Smooth muscle cell (in vitro differentiated cells): ENCODE measurements at regions not wholly inside any gene's neighbourhood (a gene's known extent, or its start where the extent isn't known, plus 50 kb on each side); places are given as distances from the start of the nearest gene placed in this dataset.
"Not testable (repeated sequence)": the region's sequence is repeated elsewhere in the genome, so short reads cannot be mapped to it uniquely, and the experiment has no call there.

ENCODE experiments used
- DNase-seq: peaks from one replicate; lab custom pipeline; 2025; ENCODE audit not compliant: unreplicated experiment; lab: John Stamatoyannopoulos, UW
- H2AFZ ChIP-seq: fragments of 200-600 bp; sonication (generic); 2 replicates; pipeline ENCODE4 v1.6.0; 2016; ENCODE audit warnings: antibody characterized with exemption, low read depth, mild to moderate bottlenecking
- H3F3A ChIP-seq: fragments of 200-600 bp; sonication (generic); 2 replicates; pipeline ENCODE4 v1.6.0; 2017; ENCODE audit warnings: antibody characterized with exemption, low read depth
- H3K27ac ChIP-seq: fragments of 200-600 bp; sonication (generic); 2 replicates; pipeline ENCODE4 v1.5.1; 2016; ENCODE audit warnings: low read depth, mild to moderate bottlenecking
- H3K27me3 ChIP-seq: fragments of 200-600 bp; sonication (generic); 2 replicates; pipeline ENCODE4 v1.6.1; 2016; ENCODE audit warnings: low read depth, mild to moderate bottlenecking
- H3K36me3 ChIP-seq: fragments of 200-600 bp; sonication (generic); 2 replicates; pipeline ENCODE4 v1.5.1; 2016; ENCODE audit warnings: low read depth
- H3K4me1 ChIP-seq: fragments of 200-600 bp; sonication (generic); 2 replicates; pipeline ENCODE4 v1.5.1; 2016; ENCODE audit warnings: low read depth
- H3K4me2 ChIP-seq: fragments of 200-600 bp; sonication (generic); 2 replicates; pipeline ENCODE4 v1.6.0; 2016; ENCODE audit warnings: mild to moderate bottlenecking
- H3K4me3 ChIP-seq: fragments of 200-600 bp; sonication (generic); 2 replicates; pipeline ENCODE4 v1.5.1; 2016; ENCODE audit warnings: mild to moderate bottlenecking
- H3K79me2 ChIP-seq: fragments of 200-600 bp; sonication (generic); 2 replicates; pipeline ENCODE4 v1.6.0; 2016; ENCODE audit warnings: low read depth, mild to moderate bottlenecking
- H3K9ac ChIP-seq: fragments of 200-600 bp; sonication (generic); 2 replicates; pipeline ENCODE4 v1.6.0; 2016; ENCODE audit warnings: low read depth
- H3K9me3 ChIP-seq: fragments of 200-600 bp; sonication (generic); replicated peaks from 2 replicates; pipeline ENCODE4 v1.5.1; 2016; ENCODE audit warnings: low read depth
- H4K20me1 ChIP-seq: fragments of 200-600 bp; sonication (generic); 2 replicates; pipeline ENCODE4 v1.6.0; 2016; ENCODE audit warnings: low read depth
- WGBS: methylation state at CpG from one replicate; pipeline ENCODE4 v1.1.7; 2016; ENCODE audit warnings: low lambda C conversion rate; 5-methylcytosine and 5-hydroxymethylcytosine counted together
- TF ChIP-seq, protein P1 (sequence below): fragments of 200-600 bp; sonication (generic); IDR thresholded peaks from 2 replicates; pipeline ENCODE4 v1.5.1; 2017; ENCODE audit warnings: borderline replicate concordance, mild to moderate bottlenecking, antibody characterized with exemption; ENCODE audit not compliant: insufficient read depth, poor library complexity, severe bottlenecking

DNA sequence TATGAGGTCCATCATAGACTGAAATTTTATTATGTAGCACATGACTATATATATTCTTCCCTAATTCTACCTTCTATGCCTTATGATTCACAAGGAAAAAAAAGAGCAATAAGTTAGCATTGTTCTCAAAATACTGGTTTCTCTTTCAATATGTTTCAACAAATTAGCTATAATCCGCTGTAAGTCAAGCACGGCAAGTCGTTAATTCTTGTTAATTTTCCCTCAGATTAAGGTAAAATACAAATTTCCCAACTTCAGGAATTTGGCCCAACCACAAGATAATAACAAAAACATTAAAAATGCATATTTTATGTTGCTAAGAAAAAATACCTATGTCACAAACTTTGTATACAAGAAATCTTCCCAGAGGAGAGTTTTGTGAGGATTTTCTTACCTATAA lies 296.5 kb upstream of the GALNTL6 start:
- H2AFZ ChIP-seq, result no peak overlapping the region

DNA sequence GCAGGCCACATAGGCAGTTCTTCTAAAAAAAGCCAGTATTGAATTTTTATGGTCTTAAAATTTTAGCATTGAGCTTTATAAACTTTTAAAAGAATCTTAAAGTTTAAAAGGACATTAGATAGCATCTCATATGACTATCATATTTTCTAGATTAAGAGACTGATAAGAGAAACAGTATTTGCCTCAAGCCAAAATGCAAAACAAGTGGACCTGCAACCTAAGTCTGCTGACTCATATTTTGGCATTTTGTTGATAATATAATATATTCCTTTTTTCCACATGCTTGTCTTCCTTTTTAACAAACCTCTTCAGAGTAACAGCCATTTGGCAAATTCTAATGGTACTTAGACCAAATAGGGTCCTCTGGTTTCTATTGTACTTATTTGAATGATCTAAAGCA lies 328.5 kb upstream of the GALNTL6 start:
- Histone ChIP-seq H3K9ac (no peak overlapping the region), H3K4me2 (no peak overlapping the region), H3K36me3 (no peaks in the 10 kb centered on the region), H3K27me3 (no peaks in the 10 kb centered on the region), H4K20me1 (no peaks in the 10 kb centered on the region), H3K4me1 (no peaks in the 10 kb centered on the region), H3K79me2 (no peaks in the 10 kb centered on the region), H3K9me3 (no peaks in the 10 kb centered on the region), H2AFZ (no peak overlapping the region), H3K4me3 (no peak overlapping the region), H3K27ac (no peak overlapping the region), H3F3A (no peaks in the 10 kb centered on the region)
- no peak for DNase-seq
- TF ChIP-seq, protein P1, sequence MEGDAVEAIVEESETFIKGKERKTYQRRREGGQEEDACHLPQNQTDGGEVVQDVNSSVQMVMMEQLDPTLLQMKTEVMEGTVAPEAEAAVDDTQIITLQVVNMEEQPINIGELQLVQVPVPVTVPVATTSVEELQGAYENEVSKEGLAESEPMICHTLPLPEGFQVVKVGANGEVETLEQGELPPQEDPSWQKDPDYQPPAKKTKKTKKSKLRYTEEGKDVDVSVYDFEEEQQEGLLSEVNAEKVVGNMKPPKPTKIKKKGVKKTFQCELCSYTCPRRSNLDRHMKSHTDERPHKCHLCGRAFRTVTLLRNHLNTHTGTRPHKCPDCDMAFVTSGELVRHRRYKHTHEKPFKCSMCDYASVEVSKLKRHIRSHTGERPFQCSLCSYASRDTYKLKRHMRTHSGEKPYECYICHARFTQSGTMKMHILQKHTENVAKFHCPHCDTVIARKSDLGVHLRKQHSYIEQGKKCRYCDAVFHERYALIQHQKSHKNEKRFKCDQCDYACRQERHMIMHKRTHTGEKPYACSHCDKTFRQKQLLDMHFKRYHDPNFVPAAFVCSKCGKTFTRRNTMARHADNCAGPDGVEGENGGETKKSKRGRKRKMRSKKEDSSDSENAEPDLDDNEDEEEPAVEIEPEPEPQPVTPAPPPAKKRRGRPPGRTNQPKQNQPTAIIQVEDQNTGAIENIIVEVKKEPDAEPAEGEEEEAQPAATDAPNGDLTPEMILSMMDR, result no peak

More for the DNA sequence above, 296.5 kb upstream of the GALNTL6 start:
- H3K79me2 ChIP-seq, result no peaks in the 10 kb centered on the region
- H3K9ac ChIP-seq, result no peak overlapping the region
- no peak for DNase-seq
- TF ChIP-seq, protein P1, result no peak
- H3K4me1 ChIP-seq, result no peaks in the 10 kb centered on the region
- H3K27ac ChIP-seq, result no peak overlapping the region
- WGBS, result 86% methylated on average over 3 of the region's 3 CpGs
- H3K27me3 ChIP-seq, result no peaks in the 10 kb centered on the region
- H3K9me3 ChIP-seq, result no peaks in the 10 kb centered on the region
- H3K36me3 ChIP-seq, result no peaks in the 10 kb centered on the region
- H3F3A ChIP-seq, result no peaks in the 10 kb centered on the region
- H4K20me1 ChIP-seq, result no peaks in the 10 kb centered on the region
- H3K4me3 ChIP-seq, result no peak overlapping the region
- no peak overlapping the region for H3K4me2 ChIP-seq

DNA sequence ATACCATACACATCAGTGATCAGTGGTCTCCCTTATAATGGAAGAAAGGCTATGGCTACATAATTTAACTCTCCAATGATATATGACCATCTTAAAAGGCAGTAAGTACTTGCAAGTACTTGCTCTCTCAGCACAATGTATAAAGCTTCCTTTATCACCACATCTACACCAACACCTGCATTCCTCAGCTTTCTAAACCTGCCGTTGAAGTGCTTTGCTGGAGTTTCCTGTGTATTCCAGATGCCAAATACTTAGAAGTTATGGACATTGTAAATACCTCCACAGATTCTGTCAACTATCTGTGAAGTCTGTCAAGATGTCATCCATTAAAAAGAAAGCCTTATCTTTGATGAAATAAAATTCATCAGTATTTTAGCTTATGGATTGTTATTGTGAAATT lies 335.0 kb upstream of the GALNTL6 start:
- 17% methylated on average over 1 of the region's 1 CpG for WGBS
- Histone ChIP-seq H4K20me1 (no peaks in the 10 kb centered on the region), H2AFZ (no peak overlapping the region), H3K36me3 (no peaks in the 10 kb centered on the region), H3K4me2 (no peak overlapping the region), H3K9ac (no peak overlapping the region), H3K27me3 (no peaks in the 10 kb centered on the region), H3K79me2 (no peaks in the 10 kb centered on the region), H3F3A (no peaks in the 10 kb centered on the region), H3K4me3 (no peak overlapping the region), H3K27ac (no peak overlapping the region), H3K9me3 (no peaks in the 10 kb centered on the region), H3K4me1 (no peaks in the 10 kb centered on the region)
- TF ChIP-seq, protein P1, result no peak
- DNase-seq, result no peak

DNA sequence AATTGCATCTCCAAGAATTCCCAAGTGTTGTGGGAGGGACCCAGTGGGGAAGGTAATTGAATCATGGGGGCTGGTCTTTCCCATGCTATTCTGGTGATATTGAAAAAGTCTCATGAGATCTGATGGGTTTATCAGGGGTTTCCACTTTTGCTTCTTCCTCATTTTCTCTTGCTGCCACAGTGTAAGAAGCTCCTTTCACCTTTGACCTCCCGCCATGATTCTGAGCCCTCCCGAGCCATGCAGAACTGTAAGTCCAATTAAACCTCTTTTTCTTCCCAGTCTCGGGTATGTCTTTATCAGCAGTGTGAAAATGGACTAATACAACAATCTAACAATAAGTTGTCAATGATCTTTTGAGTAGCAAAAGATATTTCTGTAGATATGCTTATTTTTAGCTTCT lies 338.1 kb upstream of the GALNTL6 start:
- not testable (repeated sequence) for H3K4me3 ChIP-seq, H3K79me2 ChIP-seq, H3K4me2 ChIP-seq, DNase-seq, H3F3A ChIP-seq, H3K4me1 ChIP-seq, H3K9ac ChIP-seq, H4K20me1 ChIP-seq, H3K27ac ChIP-seq, H3K9me3 ChIP-seq, H3K27me3 ChIP-seq, H2AFZ ChIP-seq, H3K36me3 ChIP-seq
- 92% methylated on average over 3 of the region's 3 CpGs for WGBS
